Lower lobe of right lung (tissue), 2 donors: ENCODE measurements at regions not wholly inside any gene's neighbourhood (a gene's known extent, or its start where the extent isn't known, plus 50 kb on each side); places are given as distances from the start of the nearest gene placed in this dataset.

Experiments used
- ATAC-seq, 2 donors: fragments of 200-7000 bp; cut with Tn5 transposase; one replicate each; pipeline ENCODE4 v1.9.1; 2020 to 2022; ENCODE audit warnings: mild to moderate bottlenecking in 2 of 2, moderate library complexity in 2 of 2
- DNase-seq: peaks from one replicate; pipeline ENCODE4 v3.0.0-alpha.2; 2020
- H3K27ac ChIP-seq: fragments of 200-600 bp; one replicate; pipeline ENCODE4 v1.8.0; 2022
- H3K27me3 ChIP-seq: fragments of 200-600 bp; one replicate; pipeline ENCODE4 v1.8.0; 2022; ENCODE audit warnings: low read depth
- H3K36me3 ChIP-seq: fragments of 200-600 bp; one replicate; pipeline ENCODE4 v1.8.0; 2022; ENCODE audit warnings: mild to moderate bottlenecking
- H3K4me1 ChIP-seq: fragments of 200-600 bp; one replicate; pipeline ENCODE4 v1.8.0; 2022
- H3K4me3 ChIP-seq: fragments of 200-600 bp; one replicate; pipeline ENCODE4 v1.8.0; 2022; ENCODE audit warnings: mild to moderate bottlenecking
- H3K9me3 ChIP-seq: fragments of 200-600 bp; one replicate; pipeline ENCODE4 v1.8.0; 2022
- intact Hi-C: fragments of 100-400 bp; cut with DNase I; formaldehyde crosslinking; loops from one replicate; pipeline ENCODE4 v1.11.0; 2022
- TF ChIP-seq, protein P1 (sequence below): fragments of 200-600 bp; IDR thresholded peaks from one replicate; pipeline ENCODE4 v1.8.0; 2022; ENCODE audit warnings: antibody characterized with exemption, mild to moderate bottlenecking
- donor health status: DM: no; HTN: yes; CAD: no; lungs with severe emphysema.

GRCh38 chr5:173515526-173515925, 100.9 kb downstream of the BOD1 start:
- Histone ChIP-seq H3K36me3 (no peaks in the 10 kb centered on the region), H3K27me3 (no peaks in the 10 kb centered on the region), H3K27ac (no peak overlapping the region), H3K4me3 (no peak overlapping the region), H3K4me1 (no peaks in the 10 kb centered on the region), H3K9me3 (no peaks in the 10 kb centered on the region)
- TF ChIP-seq, protein P1, sequence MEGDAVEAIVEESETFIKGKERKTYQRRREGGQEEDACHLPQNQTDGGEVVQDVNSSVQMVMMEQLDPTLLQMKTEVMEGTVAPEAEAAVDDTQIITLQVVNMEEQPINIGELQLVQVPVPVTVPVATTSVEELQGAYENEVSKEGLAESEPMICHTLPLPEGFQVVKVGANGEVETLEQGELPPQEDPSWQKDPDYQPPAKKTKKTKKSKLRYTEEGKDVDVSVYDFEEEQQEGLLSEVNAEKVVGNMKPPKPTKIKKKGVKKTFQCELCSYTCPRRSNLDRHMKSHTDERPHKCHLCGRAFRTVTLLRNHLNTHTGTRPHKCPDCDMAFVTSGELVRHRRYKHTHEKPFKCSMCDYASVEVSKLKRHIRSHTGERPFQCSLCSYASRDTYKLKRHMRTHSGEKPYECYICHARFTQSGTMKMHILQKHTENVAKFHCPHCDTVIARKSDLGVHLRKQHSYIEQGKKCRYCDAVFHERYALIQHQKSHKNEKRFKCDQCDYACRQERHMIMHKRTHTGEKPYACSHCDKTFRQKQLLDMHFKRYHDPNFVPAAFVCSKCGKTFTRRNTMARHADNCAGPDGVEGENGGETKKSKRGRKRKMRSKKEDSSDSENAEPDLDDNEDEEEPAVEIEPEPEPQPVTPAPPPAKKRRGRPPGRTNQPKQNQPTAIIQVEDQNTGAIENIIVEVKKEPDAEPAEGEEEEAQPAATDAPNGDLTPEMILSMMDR = no peak
- intact Hi-C loops = no loop called here
- DNase-seq (no peak), ATAC-seq (no peak)

DNA sequence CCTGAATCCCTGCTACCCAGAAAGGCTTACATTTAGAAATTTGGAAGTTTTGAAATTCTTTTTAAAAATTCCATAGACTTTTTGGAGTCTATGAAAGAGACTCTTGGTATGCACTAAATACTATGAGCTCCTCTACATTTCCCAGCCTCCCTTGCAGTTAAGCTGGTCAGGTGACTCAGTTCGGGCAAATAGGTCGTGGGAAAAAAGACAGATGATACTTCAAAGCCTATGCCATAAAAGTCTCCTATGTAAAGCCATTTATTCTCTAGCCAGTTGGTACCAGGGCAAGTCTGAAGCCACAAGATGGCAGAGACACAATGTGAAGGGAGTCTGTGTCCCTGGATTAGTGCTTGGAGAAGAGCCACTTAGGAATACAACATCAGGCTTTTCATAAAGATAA, 101.8 kb downstream of the BOD1 start:
- intact Hi-C loops = no loop called here
- Histone ChIP-seq H3K27ac (no peak overlapping the region), H3K4me3 (no peak overlapping the region), H3K4me1 (no peaks in the 10 kb centered on the region), H3K27me3 (peaks cover 5% of the 10 kb centered on the region), H3K36me3 (no peaks in the 10 kb centered on the region), H3K9me3 (no peaks in the 10 kb centered on the region)
- TF ChIP-seq, protein P1 = no peak
- ATAC-seq (no peak), DNase-seq (no peak)

- intact Hi-C loops = no loop called here
- H3K36me3 ChIP-seq = no peaks in the 10 kb centered on the region
- ATAC-seq = no peak
These were observed 102.9 kb downstream of the BOD1 start for GRCh38 chr5:173513521-173513991.

DNA sequence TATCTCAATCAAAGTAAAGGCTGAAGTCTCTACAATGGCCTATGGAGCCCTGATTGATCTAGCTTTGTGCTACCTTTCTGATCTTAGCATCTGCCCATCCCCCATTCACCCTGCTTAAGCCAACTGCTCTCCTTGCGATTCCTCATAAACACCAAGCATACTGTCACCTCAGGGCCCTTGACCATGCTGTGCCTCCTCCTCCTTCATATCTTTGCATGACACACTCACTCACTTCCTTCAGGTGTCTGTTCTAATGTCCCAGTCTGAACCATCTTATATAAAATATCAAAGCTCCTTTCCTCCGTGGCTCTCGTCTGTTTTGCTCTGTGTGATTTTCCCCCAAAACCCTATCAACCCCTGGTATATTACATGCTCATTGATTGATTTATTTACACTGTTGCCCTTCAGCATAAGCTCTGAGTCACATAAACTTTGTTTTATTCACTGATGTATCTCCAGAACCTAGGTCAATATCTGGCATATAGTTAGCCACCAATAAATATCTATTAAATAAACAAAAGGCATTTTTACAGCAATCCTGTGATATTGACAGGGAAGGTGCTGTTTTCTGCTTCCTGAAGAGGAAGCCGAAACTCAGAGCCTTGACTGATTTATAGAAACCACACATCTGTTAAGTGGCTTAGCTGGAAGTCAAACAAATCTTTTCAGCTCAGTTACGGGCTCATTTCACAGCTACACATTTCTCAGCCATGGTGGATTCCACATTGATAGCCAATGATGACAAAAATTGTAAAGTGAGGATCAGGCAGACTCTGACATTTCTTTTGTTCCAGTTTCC, 103.6 kb downstream of the BOD1 start:
- ATAC-seq = no peak
- intact Hi-C loops = no loop called here
- TF ChIP-seq, protein P1 = no peak

More at GRCh38 chr5:173513521-173513991, 102.9 kb downstream of the BOD1 start:
- no peak for DNase-seq
- H3K4me1 ChIP-seq = no peaks in the 10 kb centered on the region
- H3K27me3 ChIP-seq = peaks cover 5% of the 10 kb centered on the region
- H3K27ac ChIP-seq = no peak overlapping the region
- H3K4me3 ChIP-seq = no peak overlapping the region
- TF ChIP-seq, protein P1 = no peak
- H3K9me3 ChIP-seq = no peaks in the 10 kb centered on the region

DNA sequence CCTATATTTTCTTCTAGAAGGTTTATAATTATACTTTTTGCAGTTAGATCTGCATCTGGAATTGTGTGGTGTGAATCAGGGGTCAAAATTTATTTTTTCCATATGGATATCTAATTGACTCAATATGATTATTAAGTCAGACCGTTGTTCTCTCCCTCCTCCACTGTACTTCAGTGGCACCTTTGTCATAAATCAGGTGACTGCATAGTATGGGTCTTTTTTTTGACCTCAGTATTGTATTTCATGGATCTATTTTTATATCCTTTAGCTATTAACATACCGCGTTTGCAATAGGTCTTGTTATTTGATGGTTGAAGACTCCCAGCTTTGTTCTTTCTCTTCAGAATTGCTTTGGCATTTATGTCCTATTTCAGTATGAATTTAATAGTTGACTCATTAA, 107.4 kb downstream of the BOD1 start:
- Histone ChIP-seq H3K27me3 (peaks cover 5% of the 10 kb centered on the region), H3K4me3 (no peak overlapping the region), H3K9me3 (peaks cover 10% of the 10 kb centered on the region), H3K27ac (no peak overlapping the region), H3K36me3 (no peaks in the 10 kb centered on the region), H3K4me1 (no peaks in the 10 kb centered on the region)
- TF ChIP-seq, protein P1 = no peak
- intact Hi-C loops = no loop called here
- DNase-seq (no peak), ATAC-seq (no peak)

More for the DNA sequence above, 103.6 kb downstream of the BOD1 start:
- no peak overlapping the region for H3K27ac ChIP-seq
- no peak overlapping the region for H3K4me3 ChIP-seq
- H3K27me3 ChIP-seq = peaks cover 5% of the 10 kb centered on the region
- H3K4me1 ChIP-seq = no peaks in the 10 kb centered on the region
- no peak for DNase-seq
- no peaks in the 10 kb centered on the region for H3K36me3 ChIP-seq
- no peaks in the 10 kb centered on the region for H3K9me3 ChIP-seq
